PC-3 (cell line): ENCODE measurements at regions not wholly inside any gene's neighbourhood (a gene's known extent, or its start where the extent isn't known, plus 50 kb on each side); places are given as distances from the start of the nearest gene placed in this dataset.

Experiments used
- EZH2 ChIP-seq: fragments of 300-600 bp; sonication (generic); IDR thresholded peaks from one replicate; pipeline ENCODE4 v1.6.1; 2017; ENCODE audit warnings: antibody characterized with exemption, mild to moderate bottlenecking, low read length; ENCODE audit not compliant: unreplicated experiment
- EZH2phosphoT487 ChIP-seq: fragments of 300-600 bp; sonication (generic); IDR thresholded peaks from 2 replicates; pipeline ENCODE4 v1.6.1; 2018; ENCODE audit warnings: mild to moderate bottlenecking, antibody characterized with exemption, low read length, borderline replicate concordance
- TF ChIP-seq, protein P1 (sequence below): fragments of 300-600 bp; sonication (generic); conservative IDR thresholded peaks from 2 replicates; pipeline ENCODE4 v1.5.1; 2017; ENCODE audit warnings: antibody characterized with exemption, low read depth, mild to moderate bottlenecking, low read length

GRCh38 chr10:57972783-57973182, 294.9 kb downstream of the IPMK start:
- TF ChIP-seq, protein P1, sequence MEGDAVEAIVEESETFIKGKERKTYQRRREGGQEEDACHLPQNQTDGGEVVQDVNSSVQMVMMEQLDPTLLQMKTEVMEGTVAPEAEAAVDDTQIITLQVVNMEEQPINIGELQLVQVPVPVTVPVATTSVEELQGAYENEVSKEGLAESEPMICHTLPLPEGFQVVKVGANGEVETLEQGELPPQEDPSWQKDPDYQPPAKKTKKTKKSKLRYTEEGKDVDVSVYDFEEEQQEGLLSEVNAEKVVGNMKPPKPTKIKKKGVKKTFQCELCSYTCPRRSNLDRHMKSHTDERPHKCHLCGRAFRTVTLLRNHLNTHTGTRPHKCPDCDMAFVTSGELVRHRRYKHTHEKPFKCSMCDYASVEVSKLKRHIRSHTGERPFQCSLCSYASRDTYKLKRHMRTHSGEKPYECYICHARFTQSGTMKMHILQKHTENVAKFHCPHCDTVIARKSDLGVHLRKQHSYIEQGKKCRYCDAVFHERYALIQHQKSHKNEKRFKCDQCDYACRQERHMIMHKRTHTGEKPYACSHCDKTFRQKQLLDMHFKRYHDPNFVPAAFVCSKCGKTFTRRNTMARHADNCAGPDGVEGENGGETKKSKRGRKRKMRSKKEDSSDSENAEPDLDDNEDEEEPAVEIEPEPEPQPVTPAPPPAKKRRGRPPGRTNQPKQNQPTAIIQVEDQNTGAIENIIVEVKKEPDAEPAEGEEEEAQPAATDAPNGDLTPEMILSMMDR, result no peak
- no peak for TF ChIP-seq EZH2phosphoT487
- TF ChIP-seq EZH2, result no peak
